GM18507 (cell line): ENCODE measurements at regions not wholly inside any gene's neighbourhood (a gene's known extent, or its start where the extent isn't known, plus 50 kb on each side); places are given as distances from the start of the nearest gene placed in this dataset.
"Not testable (repeated sequence)": the region's sequence is repeated elsewhere in the genome, so short reads cannot be mapped to it uniquely, and the experiment has no call there.

Experiments
- DNase-seq: peaks from one replicate; pipeline ENCODE4 v3.0.0; 2011; ENCODE audit warnings: low read depth; ENCODE audit not compliant: insufficient read length; ENCODE audit errors: extremely low spot score
- FAIRE-seq: peaks from 2 replicates; lab custom pipeline; 2011; peaks lifted over from hg19 to GRCh38; lab: Jason Lieb, UNC

DNA sequence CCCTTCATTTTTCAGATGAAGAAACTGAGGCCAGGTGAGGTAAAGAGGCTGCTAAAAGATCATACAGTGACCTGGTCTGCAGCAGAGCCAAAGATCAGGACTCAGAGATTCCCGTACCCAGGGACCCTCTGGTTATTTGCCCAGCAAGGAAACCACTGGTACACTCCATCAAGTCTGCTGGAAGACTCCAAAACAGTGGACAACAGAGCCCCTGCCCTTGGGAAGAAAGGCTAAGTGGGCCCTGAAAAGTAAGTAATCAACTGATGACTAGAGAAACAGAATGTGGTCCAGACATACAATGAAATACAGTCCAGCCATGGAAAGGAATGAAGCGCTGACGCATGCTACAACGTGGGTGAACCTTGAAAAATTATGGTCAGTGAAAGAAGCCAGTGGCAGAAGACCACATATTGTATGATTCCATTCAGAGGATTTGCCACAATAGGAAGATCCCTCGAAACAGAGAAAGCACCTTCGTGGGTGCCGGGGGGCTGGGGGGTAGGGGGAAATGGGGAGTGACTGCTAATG lies 106.4 kb downstream of the ETS2 start:
- no peak for FAIRE-seq
- DNase-seq, result no peak

DNA sequence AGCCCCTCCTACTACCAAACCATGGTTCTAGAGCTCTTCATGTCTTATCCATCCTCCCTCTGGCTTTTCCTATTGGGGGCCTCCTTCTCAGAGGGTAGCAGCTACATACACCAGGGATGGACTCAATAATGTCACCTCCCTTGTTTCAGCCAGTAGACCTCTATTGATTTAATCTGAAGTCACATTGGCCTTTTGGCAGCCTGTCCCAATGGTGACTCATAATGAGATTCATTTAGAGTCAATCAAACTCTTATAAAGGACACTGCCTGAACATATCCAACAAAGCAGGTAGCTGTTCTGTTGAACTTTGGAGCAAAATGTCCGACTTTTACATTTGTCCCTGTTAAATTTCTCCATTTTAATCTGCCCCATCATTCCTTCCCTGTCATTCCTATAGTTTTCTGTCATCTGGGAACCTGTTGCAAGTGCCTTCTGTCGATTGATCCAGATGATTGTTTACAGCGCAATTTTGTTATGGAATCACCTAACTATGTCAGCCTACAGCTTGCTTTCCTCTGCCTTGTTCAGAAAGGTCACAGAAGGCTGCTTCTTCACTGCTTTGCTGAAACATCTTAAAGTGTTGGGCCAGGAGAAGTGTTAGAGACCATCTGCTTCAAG lies 105.9 kb downstream of the ETS2 start:
- FAIRE-seq (no peak), DNase-seq (no peak)

DNA sequence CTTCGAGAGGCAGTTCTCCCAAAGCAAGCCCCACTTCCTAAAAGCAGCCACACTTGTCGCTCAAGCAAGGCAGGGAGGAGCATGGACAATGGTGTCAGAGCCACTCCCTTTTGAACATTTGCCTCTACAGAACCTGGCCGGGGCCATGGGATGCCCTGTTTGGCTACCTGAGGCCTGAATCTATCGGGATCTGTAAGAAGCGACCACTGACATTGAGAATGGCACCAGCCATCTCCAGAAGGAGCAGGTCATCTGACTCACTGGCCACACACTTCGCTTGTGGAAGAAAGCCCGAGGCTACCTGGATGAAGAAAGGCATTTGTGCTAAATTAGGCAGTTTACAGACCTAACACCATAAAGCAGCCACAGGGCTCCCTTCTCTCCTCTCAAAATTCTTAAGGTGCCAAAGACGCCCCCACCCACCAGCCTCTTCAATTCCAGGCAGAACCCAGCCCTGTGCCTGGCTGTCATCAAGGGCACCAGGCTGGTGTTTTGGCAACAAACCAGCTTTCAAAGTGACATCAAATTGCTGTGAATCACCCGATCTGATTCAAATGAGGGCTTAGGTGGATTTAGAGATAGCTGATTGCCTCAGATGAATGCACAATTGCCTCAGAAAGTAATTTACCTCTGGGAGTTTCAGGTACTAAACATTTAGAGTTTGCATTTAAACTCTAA lies 104.8 kb downstream of the ETS2 start:
- no peak for DNase-seq
- no peak for FAIRE-seq

DNA sequence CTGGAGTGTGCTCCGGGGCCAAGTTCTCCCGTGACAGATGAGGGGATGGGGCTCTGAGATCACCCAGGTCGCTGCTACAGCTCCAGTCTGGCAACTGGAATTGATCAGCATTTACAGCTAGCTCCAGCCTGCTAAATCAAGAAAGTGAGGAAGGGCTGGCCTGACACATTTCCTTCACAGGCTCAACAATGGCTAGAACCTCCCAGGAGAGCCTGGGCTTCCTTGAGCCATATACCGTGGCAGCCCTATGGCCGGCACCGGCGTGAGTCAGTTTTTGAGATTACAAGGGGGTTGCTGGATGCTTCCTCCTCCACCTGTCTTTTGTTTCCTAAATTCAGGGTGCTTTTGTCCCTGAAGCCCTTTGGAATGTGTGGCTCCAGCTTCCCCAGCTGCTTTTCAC lies 104.2 kb downstream of the ETS2 start:
- FAIRE-seq (no peak), DNase-seq (no peak)

DNA sequence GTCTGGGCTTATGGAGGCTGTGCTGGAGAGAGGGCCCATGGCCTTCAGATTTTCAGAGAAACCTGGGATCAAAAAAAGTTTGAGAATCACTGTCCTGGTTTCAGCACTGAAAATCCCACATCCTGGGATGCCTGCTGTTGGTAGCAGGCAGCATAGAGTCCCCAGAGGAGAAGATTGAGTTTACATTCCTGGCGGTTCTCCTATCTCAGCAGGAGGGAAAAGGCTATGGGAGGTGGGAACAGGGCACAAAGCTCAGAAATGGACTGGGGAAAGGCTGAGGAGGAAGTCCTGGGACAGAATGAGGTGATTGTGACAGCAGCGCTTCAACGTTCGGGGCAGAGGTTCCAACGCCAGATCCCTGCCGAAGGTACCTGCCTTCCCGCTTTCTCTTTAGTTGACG lies 103.4 kb downstream of the ETS2 start:
- DNase-seq (no peak), FAIRE-seq (no peak)

DNA sequence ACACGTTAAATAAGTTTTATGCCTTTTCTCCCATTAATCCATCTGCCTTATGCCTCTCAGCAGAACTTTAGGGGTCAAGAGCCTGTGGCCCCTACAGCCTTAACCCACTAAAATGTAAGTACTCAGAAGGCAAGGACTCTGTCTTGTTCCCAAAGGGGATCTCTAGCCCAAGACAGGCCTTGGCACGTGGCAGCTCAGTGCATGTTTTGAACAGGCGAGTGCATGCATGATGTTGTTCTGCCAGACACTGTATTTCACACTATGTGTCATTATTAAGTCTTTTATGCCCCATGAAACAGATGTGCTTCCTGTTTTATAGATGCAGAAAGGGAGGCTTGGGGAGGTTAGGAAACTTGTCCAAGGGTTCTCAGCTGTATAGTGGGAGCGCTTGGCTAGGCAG lies 102.8 kb downstream of the ETS2 start:
- FAIRE-seq (no peak), DNase-seq (no peak)

DNA sequence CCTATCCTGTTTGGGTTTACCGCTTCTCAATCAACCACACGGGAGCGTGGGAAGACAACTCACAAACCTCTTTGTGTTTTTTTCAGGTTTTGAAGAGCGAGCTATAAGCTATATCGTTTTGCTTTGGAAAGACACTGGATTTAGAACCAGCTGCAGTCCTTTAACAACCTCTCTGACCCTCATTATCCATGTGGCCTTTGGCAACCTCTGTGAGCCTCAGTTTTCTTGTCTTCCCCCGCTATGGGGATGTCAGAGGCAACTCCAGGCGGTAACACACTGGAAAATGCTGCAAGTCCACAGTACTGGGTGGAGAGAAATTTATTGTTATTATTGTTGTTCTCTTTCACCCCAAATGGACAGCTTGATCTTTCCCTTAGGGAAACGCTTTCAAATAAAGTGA lies 100.0 kb downstream of the ETS2 start:
- DNase-seq (no peak), FAIRE-seq (no peak)

DNA sequence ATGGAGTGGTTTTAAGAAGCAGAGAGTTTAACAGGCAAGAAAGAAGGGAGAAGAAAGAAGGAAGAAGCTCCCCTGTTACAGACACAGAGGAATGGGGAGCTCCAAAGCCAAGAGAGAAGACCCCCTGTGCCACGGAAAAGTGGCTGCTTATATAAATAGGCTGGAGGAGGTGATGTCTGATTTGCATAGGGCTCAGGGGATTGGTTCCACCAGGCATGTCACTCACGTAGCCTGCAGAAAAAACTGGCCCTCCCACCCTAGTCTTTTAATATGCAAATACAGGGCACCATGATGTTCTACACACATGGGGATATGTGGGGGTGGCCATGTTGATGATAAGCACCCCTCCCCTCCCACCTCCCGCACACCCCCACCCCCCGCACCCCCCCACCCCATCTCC lies 99.6 kb downstream of the ETS2 start:
- FAIRE-seq, result no peak
- no peak for DNase-seq

DNA sequence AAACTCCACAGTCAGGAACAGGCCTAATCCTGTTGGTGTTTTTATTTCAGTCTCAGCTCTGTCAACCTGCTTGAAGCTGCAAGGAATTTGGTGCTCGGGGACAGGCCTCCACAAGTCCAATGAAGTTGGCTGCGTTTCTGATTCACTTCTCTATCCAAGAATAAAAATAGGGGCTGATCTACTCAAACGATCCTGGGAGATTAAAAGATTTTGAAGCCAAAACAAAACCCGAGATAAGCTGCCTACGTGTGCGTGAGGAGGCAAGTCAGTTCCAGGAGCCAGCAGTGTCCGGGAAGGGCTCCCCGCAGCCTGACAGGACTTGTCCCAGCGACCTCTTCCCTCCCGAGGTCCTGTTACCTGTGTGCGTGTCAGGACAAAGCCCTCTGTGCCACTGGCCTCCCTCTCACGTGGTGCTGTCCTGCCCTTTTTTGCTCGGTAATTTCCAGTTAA lies 98.0 kb downstream of the ETS2 start:
- no peak for DNase-seq
- FAIRE-seq, result no peak

DNA sequence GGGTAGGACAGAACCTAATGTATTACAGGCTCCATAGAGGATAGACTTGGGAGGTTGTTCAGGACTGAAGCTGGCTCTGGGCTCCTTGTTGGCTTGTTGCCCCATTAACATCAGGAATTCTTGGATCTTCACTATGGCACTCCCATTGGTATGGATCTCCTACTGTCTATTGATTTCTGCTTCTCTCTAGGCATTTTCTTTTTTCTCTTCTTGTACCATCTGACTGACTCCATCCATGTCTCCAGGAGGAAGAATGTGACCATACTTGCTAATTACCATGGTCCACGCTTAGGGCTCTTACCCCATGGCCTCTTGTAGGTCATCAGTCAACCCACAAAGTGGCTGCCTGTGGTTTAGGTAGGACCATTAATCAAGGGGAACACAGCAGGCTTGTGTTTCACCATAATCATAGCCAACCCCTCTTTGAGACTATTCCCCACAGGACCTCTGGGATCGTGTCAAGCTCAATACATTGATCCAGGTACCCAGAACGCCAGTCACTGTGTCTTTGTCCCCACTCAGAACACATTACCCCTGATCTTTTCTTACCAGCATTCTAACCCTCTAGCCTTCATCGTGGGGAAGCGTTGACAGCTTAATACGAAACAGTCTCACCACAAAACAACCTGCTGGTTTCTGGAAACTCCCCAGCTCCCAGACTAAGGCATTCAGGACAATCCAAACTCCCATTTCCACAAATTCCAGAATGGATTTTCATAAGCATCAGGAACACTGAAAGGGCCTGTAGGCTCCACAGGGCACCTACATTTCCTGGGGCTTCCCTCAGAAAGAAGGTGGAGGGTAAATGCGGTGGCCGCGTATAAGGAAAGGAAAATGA lies 97.1 kb downstream of the ETS2 start:
- FAIRE-seq (no peak), DNase-seq (no peak)

DNA sequence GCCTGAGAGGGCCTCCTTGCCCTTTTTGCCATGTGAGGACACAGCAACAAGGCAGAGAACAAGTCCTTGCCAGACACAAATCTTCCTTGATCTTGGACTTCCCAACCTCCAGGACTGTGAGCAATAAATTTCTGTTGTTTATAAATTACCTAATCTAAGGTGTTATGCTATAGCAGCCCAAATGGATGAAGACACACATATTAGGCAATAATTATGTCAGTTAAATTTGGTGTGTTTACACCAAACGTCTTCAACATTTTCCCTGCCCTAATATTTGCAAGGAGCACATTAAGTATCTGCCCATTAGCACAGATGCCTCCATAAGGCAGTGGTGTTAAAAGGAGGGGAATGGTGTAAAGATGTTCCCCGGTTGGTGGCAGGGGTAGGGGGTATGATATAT lies 94.8 kb downstream of the ETS2 start:
- FAIRE-seq, result no peak
- DNase-seq, result no peak

DNA sequence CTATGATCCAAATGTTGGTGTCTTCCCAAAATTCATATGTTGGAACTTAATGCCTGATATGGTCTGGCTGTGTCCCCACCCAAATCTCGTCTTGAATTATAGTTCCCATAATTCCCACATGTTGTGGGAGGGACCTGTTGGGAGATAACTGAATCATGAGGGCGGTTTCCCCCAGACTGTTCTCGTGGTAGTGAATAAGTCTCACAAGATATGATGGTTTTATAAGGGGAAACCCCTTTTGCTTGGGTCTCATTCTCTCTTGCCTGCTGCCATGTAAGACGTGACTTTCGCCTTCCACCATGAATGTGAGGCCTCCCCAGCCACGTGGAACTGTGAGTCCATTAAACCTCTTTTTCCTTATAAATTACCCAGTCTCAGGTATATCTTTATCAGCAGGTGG lies 94.3 kb downstream of the ETS2 start:
- not testable (repeated sequence) for FAIRE-seq, DNase-seq

DNA sequence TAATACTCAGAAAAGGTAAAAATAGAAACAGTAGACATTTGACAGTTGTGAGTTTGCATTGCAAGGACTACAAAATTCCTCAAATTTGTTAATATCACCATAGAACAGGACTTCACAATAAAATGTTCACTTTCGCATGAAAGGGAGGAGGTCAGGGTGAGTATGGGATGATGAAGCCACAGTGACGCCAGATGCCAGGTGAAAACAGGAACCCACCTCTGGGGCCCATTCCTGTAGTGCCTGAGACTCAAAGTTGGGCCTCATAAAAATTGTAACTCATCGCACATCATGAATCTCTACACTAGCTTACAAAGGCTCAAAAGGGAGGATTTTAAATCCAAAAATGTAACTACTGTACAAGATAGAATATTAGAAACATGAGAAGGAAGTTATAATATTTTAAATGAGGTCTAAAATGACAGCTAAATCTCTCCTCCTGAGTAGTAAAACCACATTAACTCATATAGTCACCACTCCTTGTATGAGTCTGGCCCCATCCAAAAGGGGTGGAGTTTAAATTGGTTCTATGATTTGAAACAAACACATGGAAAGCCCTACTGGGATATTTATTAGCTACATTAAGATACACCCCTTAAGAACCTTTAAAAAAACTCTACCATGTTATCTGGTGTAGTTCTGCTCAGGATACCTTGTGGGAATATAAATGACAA lies 93.7 kb downstream of the ETS2 start:
- no peak for DNase-seq
- no peak for FAIRE-seq

DNA sequence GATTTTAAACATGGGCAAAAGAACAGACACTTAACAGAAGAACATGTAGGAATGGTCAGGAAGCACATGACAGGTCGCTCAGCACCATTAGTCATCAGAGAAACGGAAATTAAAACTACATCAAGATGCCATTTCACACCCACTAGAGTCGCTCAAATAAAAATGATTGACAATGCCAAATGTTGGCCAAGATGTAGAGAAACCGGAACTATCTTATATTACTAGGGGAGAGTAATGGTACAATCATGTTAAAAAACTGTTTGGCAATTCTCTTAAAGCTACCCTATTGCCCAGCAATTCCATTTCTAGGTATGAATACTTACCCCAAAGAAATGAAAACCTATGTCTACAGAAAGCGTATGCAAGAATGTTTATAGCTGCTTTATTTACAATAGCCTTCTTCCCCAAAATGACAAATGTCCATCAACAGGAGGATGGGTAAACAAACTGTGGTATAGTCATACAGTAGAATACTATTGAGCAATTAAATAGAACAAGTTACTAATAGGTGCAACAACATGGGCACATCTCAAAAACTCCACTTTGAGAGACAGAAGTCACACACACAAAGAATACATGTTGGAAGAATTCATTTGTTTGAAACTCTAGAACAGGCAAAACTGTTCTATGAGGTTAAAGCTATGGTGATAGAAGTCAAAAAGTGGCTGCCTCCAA lies 92.8 kb downstream of the ETS2 start:
- DNase-seq, result no peak
- FAIRE-seq, result no peak

DNA sequence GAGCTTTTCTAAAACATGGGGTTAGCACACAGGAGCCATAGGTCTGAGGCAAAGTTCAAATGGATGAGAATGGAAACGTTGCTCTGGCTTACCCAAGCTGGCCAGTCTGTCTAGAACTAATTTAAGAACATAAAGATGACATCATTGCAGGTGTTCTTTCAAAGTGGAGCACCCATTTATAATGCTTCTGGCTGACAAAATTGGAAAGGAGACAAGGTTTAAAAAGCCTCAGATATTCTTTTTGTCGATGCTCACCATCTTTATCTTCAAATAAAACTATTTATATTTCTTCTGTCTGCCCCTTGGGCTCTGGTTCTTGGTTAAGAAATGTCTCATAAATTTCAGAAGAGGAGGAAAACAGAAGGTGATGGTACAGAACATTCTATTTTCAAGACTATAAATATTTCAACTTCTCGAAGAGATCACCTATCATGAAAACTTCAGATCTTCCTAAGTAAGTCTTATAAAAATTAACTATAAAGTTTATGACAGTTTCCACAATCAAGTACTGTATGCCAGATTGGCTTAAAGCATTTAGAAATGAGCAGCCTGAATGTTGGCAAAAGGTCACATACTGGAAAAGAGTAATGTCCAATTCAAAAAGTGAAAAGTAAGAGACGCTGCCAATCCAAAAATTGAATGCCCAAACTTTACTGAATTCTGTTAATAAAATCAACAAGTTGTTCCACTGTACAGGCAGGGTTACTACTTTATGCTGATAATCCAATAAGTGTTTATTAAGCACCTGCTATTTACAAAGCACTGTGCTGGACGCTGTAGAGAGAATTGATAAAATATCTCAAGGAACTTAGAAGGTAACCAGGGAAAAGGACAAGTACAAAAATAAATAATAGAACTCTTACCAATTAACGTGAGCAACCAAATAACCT lies 92.0 kb downstream of the ETS2 start:
- DNase-seq (no peak), FAIRE-seq (no peak)

DNA sequence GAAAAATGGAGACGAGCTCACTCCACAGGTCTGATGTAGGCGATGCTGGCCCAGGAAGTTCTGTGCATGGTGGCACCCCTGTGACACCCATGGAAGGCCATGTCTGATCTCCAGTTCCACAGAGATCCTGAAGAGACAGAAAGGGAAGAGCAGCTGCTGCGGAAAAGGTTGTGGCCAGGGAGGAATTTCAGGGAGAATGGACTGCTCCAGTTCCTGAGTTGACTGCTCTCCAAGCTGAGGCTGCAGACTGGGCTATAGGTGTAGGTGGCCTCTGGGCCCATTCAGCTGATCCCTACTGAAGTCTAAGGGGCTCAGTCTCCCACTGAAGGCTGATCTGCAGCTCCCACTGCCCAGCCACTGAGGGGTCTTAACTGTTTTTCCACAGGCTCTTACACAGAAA lies 89.2 kb downstream of the ETS2 start:
- DNase-seq (no peak), FAIRE-seq (no peak)

DNA sequence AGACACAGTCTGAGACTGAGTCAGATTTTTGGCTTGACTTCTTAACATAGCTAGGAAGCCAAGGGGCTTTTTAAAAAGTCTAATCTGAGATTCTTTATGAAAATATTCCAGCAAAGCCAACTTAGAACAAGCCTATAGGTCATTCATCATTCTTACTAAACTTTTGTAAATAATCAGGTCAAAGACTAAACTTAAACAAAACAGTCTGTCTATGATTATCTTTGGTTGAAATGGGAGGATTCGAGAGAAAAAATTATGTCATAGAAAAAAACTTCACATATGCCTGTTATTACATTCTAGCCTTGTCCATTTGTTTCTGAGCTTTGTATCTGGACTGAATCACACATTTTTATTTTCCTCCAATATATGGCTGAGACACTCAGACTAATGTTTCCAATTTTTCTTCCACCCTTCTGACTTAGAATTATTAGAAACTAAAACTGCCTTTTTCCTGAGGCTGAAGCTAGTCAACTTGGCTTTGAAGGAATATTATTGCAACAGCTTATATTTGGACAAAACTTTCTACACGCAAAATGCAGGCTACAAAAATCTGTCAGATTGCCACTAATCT lies 83.3 kb downstream of the ETS2 start:
- DNase-seq (no peak), FAIRE-seq (no peak)

DNA sequence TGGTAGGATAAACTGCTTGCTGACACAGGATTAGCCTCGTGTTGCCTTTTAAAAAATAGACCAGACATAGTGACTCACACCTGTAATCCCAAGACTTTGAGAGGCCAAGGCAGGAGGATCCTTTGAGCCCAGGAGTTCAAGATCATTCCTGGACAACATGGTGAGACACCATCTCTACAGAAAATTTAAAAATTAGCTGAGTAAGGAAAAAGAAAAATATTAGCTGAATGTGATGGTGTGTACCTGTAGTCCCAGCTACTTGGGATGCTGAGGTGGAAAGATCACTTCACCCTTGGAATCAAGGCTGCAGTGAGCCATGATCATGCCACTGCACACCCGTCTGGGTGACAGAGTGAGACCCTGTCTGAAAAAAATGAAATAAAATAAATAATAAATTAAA lies 82.0 kb downstream of the ETS2 start:
- FAIRE-seq (no peak), DNase-seq (no peak)
